NAMALWA (cell line): ENCODE measurements at regions not wholly inside any gene's neighbourhood (a gene's known extent, or its start where the extent isn't known, plus 50 kb on each side); places are given as distances from the start of the nearest gene placed in this dataset.
"Not testable (repeated sequence)": the region's sequence is repeated elsewhere in the genome, so short reads cannot be mapped to it uniquely, and the experiment has no call there.

ENCODE experiments used
- DNase-seq: peaks from one replicate; pipeline ENCODE4 v3.0.0-alpha.2; 2015; ENCODE audit warnings: low spot score

GRCh38 chr11:82210011-82210410 lies 523.7 kb downstream of the FAM181B start:
- DNase-seq = no peak

DNA sequence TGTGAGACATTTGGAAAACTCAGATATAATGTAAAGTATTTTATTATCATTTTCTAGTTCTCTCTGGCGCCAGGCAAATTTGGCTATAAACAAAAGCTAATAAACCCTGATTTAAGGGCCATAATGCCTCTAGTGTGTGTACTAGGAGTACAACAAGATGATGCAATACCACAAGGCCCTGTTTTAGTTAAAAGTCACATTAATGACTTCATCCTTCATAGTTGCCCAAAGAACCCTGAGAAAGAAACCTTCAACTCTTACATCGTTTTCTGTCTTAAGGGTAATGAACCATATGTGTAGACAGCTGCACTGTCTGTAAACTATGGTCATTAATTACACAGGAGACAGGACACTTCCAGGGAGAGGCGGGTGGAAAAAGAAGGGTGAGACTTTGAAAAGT lies 538.4 kb downstream of the FAM181B start:
- no peak for DNase-seq

DNA sequence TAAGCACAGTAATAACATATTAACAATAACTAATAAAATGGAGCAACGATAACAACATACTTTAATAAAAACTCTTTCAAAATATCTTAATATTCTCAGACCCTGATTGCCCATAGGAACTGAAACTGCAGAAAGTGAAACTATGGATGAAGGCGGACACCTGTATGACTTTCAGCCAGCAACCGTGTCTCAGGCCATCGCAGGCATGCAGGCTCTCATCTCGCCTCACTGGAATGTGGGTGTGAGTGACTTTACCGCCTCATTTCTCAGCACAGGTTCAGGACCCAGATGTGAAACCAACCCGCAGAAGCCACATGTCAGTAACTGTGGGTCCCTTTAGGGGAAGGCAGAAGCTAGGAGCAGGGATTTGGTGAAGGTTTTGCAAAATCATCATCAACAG lies 539.1 kb downstream of the FAM181B start:
- peak; percentile 9 for DNase-seq

DNA sequence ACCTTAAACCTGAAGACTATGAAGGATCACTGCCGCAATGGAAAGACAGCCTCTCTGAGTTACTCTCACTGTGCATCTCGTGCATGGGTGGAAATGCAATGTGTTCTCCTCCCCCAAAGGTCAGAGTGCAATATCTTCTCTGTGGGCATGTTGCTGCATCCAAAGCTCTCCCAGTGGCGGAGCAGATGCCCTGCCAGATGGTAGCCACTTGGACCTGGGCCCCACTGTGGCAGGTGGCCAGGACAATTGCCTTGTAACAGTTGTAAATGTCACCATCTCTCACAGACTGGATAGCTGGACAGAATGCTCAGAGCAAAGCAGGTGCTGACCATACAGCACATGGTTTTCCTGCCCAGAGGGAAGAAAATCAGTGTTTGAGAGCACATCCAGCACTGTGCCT lies 542.0 kb downstream of the FAM181B start:
- DNase-seq = no peak

GRCh38 chr11:82185925-82186324 lies 547.7 kb downstream of the FAM181B start:
- no peak for DNase-seq

DNA sequence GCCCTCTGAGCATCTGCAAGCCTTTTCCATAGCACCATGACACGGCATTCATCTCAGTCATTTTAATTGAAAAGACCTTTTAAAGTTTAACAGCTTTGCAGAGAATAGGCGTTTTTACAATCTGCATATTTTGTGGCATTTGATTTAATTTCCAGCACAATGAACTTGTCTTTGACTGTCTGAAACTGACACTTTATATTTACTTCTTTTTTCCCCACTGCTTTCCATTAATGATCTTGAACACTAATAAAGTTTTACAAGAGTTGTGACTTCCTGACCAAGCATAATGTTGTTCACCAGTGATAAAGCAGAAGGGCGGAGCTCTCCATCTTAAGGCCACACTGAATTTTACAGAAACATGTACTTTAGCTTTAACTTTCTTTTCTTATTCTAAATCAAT lies 548.7 kb downstream of the FAM181B start:
- no peak for DNase-seq

DNA sequence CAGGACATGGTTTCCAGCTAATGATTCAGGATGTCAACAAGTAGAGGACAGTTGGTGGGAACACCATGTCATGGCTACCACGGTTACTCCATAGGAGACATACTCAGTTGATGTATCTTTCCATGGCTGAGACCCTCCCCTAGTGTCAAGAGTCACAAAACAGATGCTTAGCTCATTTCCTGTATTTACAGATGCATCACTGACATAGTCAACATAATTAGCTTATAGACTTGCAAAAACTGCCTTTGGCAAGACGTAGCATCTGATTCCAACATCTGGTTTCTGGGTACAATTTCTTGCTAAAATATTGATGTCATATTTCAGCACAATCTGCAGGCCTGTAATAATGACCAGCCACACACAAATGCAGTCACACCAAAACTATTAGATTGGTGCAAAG lies 550.3 kb downstream of the FAM181B start:
- no peak for DNase-seq

DNA sequence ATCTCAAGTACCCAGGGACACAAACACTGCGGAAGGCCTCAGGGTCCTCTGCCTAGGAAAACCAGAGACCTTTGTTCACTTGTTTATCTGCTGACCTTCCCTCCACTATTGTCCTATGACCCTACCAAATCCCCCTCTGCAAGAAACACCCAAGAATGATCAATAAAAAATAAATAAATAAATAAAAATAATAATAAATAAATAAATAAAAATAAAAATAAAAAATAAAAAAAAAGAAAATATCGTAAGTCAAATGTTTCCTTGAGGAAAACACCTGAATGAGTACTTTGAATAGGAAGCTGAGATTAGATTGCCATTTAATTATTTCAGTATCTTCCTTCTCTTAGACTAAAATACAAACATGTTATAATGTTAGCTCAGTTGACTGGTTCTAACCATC lies 551.0 kb downstream of the FAM181B start:
- not testable (repeated sequence) for DNase-seq

- DNase-seq = not testable (repeated sequence)
Observed at GRCh38 chr11:82181796-82182195, 551.9 kb downstream of the FAM181B start.

DNA sequence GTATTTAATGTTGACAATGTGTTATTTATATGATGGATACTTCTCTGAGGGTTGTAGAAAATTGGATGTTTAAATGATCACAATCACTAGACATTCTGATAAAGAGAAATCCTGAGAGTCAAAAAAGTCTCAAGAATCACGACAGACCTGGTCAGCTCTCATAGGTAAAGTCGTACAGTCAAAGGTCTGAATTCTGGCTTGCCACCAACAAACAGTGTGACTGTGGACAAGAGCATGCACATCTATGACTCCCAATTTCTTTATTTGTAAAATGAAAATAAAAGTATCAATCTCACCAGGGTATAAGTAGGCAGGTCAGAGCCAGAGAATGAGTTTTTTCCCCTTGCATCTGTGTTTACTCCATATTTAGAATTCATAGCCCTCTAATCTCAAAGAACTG lies 556.7 kb downstream of the FAM181B start:
- DNase-seq = no peak

DNA sequence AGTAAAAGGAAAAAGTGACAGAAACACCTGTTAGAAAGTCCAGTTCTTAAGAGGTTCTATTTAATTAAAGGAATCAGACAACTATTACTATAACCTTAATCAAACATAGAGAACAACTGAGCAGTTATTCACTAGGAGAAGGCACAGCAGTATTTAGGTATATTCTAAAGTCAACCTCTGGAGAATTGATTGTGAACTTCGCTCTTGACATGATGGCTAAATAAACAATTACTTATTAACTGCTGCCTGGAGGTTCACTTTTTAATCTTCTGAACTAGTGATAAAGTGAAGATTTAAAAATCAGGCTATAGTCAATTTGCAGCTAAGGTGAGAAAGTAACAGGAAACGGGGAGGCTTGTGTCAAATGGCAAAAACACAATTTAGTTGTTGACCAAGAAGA lies 557.3 kb downstream of the FAM181B start:
- DNase-seq = no peak

DNA sequence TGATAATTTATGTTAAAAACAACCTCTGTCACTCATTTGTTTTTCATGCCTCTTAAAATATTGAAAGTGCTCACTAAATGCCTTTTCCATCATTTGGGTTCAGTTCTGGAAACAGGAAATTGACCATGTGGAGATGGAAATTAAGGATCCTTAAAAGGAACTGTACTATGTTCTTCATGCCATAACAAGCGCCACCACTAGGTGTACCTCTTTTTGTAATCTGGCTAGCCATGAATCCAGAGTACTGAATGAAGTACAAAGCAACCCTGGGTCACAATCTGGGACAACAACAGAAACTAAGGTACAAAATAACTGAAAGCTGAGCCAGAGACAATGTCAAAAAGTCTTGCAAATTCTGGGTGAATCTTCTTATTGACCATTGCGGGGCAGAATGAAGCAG lies 559.1 kb downstream of the FAM181B start:
- peak; percentile 26 for DNase-seq

GRCh38 chr11:82146789-82147188 lies 586.9 kb downstream of the FAM181B start:
- DNase-seq = no peak

DNA sequence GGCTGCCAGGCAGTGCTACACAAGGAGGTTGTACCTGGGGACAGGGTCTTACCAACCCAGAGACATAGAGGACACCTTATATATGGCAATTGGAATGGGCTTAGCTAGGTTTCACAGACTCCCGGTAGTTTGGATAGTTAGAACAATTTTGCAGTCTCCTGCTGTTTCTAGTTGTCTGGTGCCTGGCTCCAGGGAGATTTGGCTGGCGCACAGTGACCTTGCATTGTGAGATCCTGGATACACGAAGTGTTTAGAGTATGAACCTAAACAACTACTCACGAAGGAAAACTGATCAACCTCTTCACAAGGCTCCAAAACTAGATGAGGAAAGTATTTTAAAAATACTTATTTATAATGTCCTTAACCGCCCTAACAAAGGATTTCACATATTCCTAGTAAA lies 614.7 kb downstream of the FAM181B start:
- DNase-seq = no peak

DNA sequence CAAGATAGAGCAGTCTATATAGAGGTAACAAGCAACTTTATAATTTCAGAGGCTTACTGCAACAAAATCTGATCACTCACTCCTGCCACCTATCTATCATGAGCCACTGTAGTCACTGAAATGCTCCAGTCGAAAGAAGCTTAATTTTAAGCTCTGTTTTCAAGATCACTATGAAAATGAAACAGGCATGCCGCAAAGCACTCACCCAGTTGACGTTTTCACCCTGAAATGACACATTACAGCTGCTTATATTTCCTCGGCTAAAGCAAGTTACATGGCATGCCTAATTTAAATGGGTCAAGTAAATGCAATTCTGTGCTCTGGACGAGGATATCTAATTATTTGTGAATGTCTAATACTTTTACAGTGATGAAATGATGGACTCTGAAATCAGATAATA lies 616.3 kb downstream of the FAM181B start:
- no peak for DNase-seq

DNA sequence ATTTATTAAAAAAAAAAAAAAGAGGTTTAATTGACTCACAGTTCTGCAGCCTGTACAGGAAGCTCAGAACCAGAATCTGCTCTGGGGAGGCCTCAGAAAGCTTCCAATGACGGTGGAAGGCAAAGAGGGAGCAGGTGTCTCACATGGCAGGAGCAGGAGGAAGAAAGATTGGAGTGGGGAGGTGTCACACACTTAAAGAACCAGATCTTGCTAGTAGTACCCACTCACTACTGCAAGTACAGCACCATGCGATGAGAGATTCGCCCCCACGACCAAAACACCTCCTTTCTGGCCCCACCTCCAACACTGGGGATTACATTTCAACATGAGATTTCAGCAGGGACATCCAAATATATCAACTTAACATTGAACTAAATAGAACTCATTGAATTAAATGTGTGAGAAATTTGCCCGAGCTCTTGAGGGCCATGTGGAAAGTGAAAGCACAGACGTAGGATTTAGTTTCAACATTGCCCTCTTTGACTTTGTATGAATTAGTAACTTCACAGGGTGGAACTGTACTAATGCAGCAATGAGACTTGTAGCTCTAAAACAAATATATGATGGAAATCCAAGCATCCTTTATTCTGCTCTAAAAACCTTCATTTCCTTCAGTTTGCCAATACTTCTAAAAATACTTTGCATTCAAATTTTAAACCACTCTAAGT lies 628.2 kb downstream of the FAM181B start:
- peak; percentile 6 for DNase-seq

GRCh38 chr11:82092904-82093303 lies 640.8 kb downstream of the FAM181B start:
- DNase-seq = no peak

DNA sequence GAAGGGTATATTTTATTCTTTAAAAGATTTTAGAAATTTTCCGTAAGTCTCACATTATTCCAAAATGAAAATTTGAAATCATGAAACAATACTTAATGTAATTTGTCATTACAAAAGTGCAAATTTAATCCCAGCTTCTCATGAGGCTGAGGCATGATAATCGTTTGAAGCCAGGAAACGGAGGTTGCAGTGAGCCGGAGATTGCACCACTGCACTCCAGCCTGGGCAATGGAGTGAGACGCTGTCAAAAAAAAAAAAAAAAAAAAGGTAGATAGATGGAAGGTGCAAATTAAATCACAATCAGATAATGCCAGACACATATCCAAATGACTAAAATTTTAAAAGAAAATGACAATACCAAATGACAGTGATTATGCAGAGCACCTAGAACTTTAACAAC lies 644.2 kb downstream of the FAM181B start:
- no peak for DNase-seq

- DNase-seq = no peak
Observed at GRCh38 chr11:82085493-82085892, 648.2 kb downstream of the FAM181B start.

- DNase-seq = no peak
Observed at GRCh38 chr11:82082976-82083375, 650.7 kb downstream of the FAM181B start.

GRCh38 chr11:82080160-82080559 lies 653.5 kb downstream of the FAM181B start:
- DNase-seq = no peak

- no peak for DNase-seq
Observed at GRCh38 chr11:82076126-82076525, 657.5 kb downstream of the FAM181B start.

DNA sequence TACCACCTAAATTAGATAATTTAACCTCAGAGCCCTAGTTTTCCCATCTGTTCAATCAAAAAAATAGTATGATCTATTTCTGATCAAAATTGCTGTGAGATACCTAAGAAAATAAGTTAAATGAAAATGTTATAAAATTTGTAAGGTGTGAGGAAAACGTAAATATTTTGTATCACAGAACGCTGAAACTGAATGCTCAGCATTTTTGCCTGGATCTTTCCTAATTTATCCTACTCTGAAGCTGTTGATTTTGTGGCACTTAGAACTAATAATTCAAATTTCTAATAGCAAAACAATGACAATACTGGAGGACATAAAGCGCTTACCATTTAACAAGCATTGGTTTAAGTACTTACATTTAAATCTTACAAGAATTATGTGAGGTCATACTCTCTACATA lies 674.2 kb downstream of the FAM181B start:
- DNase-seq = no peak

DNA sequence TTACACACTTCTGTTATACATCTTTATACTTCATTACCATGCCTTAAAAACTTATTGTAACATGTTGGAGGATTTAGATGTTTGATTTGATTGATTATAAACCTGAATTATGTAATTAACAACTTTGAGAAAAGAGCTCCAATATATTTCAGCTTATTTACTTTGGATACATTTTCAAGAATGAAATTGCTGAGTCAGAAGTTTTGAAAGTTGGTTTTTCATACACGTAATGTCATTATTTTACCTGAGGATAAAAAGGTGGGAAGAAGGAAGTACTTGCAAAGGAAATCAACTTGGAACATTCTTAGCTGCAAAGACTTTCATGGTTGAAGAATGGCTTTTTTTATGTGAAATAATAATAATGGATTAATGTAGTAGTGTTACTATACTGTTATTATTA lies 677.2 kb downstream of the FAM181B start:
- DNase-seq = no peak

GRCh38 chr11:82049199-82049598 lies 684.5 kb downstream of the FAM181B start:
- no peak for DNase-seq
